Lower leg skin (tissue), 4 donors: ENCODE measurements at regions not wholly inside any gene's neighbourhood (a gene's known extent, or its start where the extent isn't known, plus 50 kb on each side); places are given as distances from the start of the nearest gene placed in this dataset.

Source experiments
- DNase-seq, 2 donors: peaks; one replicate each; pipeline ENCODE4 v3.0.0-alpha.2; 2019; ENCODE audit warnings: low spot score in 2 of 2
- H3K4me3 ChIP-seq: fragments of 200-600 bp; sonication (generic); 2 replicates; pipeline ENCODE4 v1.5.1; 2017; ENCODE audit warnings: mild to moderate bottlenecking, low read depth; ENCODE audit not compliant: poor library complexity, severe bottlenecking
- POLR2A ChIP-seq, 2 donors: fragments of 450-650 bp; IDR thresholded peaks; one replicate each; pipeline ENCODE4 v1.6.1; 2016 to 2017; ENCODE audit warnings: antibody characterized with exemption in 2 of 2, mild to moderate bottlenecking in 1 of 2, moderate library complexity in 1 of 2
- WGBS, 2 donors: methylation state at CpG; one replicate each; pipeline ENCODE4 v1.1.5; 2018; 5-methylcytosine and 5-hydroxymethylcytosine counted together
- intact Hi-C: fragments of 100-400 bp; cut with DNase I; formaldehyde crosslinking; loops from one replicate; pipeline ENCODE4 v1.15.0; 2023; ENCODE audit warnings: low total_unique reads
- TF ChIP-seq, protein P1 (sequence below), 3 donors: fragments of 450-650 bp; IDR thresholded peaks; one replicate each; pipeline ENCODE4 v1.5.1; 2016; ENCODE audit warnings: antibody characterized with exemption in 3 of 3, mild to moderate bottlenecking in 3 of 3, moderate library complexity in 2 of 3

DNA sequence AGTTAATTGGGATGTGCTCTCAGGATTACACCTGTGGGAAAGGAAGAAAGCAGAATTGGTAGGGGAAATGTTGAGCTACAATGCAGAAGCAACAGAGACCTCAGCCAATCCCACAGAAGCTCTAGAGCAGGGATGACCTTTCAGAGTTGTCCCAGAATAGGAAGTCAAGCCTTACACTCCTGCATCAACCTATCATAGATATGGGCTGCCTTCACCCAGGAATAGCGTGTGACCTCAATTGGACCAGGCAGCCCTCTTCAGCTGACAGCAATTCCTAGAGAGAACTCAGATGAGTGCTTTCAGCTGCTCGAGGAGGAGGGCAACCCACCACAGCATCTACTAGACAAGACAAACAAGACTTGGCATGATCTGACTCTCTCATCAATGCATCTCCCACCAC, 189.7 kb downstream of the TMEM132E start:
- DNase-seq, result peak in 1 of 2 donors; percentile 26
- H3K4me3 ChIP-seq, result no peak overlapping the region
- 66 to 76% methylated on average over 2 of the region's 2 CpGs for WGBS, 2 donors
- intact Hi-C loops, result no loop called here
- no peak for TF ChIP-seq POLR2A (IDR thresholded peaks at IDR 0.05)
- TF ChIP-seq, protein P1, sequence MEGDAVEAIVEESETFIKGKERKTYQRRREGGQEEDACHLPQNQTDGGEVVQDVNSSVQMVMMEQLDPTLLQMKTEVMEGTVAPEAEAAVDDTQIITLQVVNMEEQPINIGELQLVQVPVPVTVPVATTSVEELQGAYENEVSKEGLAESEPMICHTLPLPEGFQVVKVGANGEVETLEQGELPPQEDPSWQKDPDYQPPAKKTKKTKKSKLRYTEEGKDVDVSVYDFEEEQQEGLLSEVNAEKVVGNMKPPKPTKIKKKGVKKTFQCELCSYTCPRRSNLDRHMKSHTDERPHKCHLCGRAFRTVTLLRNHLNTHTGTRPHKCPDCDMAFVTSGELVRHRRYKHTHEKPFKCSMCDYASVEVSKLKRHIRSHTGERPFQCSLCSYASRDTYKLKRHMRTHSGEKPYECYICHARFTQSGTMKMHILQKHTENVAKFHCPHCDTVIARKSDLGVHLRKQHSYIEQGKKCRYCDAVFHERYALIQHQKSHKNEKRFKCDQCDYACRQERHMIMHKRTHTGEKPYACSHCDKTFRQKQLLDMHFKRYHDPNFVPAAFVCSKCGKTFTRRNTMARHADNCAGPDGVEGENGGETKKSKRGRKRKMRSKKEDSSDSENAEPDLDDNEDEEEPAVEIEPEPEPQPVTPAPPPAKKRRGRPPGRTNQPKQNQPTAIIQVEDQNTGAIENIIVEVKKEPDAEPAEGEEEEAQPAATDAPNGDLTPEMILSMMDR (IDR thresholded peaks at IDR 0.05), result no peak

DNA sequence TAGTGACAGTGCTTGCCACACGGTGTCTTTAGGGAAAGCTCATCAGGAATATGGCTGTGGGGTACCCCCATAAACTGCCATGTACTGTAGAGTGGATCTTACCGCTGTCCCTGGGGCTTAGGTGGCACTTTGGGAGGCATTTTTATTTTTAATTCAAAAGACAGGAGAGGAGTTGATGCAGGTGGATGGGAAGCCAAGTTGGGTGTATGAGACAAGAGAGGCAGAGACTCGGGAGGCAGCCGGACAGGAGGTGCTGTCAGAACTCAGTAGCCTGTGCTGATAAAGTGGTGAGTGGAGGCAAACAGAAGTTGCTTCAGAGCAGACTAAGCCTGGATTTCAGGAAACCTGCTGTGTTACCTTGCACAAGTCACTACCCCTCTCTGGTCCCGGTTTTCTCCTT, 185.9 kb downstream of the TMEM132E start:
- TF ChIP-seq, protein P1 (IDR thresholded peaks at IDR 0.05), result no peak
- no peak for TF ChIP-seq POLR2A (IDR thresholded peaks at IDR 0.05)
- intact Hi-C loops, result no loop called here

DNA sequence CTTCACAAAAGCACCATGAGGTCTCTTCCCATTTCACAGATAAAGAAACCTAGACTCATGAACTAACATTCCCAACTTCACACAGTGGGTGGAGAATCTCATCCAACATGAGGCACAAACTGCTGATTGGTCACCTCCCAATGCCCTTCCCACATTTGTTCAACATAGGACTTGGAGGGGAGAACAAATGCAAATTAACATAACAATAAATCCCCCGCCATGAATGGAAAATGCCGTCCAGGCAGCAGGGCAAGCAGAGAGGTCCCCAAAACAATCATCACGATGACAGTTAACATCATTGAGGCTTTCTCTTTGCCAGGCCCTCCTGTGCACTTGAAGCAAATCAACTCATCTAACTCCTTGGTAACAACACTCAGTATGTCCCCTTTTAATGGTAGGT, 185.3 kb downstream of the TMEM132E start:
- H3K4me3 ChIP-seq, result no peak overlapping the region
- peak in 1 of 2 donors; percentile 28 for DNase-seq
- TF ChIP-seq, protein P1 (IDR thresholded peaks at IDR 0.05), result no peak
- TF ChIP-seq POLR2A (IDR thresholded peaks at IDR 0.05), result no peak
- intact Hi-C loops, result no loop called here
- WGBS, 2 donors, result 64 to 66% methylated on average over 3 of the region's 3 CpGs

More for the DNA sequence above, 185.9 kb downstream of the TMEM132E start:
- peak in 1 of 2 donors; percentile 71 for DNase-seq
- no peak overlapping the region for H3K4me3 ChIP-seq
- 86% methylated on average over 5 of the region's 5 CpGs for WGBS, 2 donors

DNA sequence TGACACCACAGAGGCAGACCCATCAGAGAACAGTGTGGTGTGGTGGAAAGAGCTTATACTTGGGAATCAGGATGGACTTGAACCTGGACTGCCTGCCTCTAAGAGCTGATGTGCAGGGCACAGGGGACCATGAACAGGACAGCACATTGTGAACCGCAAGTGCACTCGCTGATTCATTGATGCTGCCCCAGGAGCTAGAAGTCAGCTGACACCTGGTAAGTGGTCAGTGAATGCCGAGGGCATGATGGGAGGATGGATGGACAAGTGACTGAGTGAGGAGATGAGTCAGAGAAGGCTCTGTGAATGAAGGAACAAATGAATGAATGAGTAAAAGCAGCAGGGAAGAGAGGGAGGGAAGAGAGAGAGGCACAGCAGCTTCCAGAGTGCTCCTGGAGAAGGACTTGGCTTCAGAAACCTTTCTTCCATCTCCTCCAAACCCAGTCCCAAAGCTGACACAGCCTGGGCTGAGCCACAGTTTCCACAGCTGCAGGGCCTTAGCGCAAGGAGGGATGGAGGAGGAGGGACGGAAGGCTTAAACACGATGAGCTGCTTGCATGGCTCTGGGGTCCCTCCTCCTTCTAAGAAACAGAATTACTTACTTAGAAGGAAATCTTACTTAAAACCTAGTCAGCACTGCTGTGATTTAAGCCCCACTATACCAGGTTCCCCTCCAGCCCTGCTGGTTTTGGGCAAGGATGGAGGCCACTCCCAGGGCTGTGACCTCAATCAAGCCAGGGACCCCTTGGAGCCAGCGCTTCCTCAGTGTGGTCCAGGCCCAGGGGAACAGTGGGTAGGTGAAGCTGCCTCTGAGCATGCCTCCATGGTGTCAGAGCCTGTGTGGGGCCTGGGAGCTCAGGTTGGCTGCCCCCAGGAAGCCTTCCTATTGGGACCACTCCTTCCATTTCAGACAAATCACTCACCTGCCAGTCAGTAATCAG, 184.6 kb downstream of the TMEM132E start:
- WGBS, 2 donors, result 68 to 72% methylated on average over 7 of the region's 7 CpGs
- intact Hi-C loops, result no loop called here
- TF ChIP-seq POLR2A (IDR thresholded peaks at IDR 0.05), result no peak
- no peak overlapping the region for H3K4me3 ChIP-seq
- peak in 1 of 2 donors; percentile 76 for DNase-seq

DNA sequence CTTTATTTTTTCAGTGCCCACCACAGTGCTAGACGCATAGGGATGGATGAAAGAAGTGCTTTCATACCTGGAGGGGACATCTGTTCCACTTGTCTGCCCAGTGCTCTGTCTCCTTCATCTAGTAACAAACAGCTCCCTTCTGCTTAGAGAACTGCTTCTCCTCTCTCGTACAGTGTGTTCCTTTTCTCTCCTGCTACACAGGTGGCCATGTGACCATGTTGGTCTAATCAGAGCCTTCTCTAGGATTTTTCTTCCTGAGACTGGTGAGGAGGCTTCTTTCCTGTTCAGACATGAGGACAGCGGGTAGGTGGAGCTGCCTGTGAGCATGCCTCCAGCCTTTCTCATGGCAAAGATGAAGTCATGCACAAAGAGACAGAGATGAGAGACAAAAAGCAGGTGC, 182.7 kb downstream of the TMEM132E start:
- 52 to 55% methylated on average over 3 of the region's 3 CpGs for WGBS, 2 donors
- TF ChIP-seq POLR2A (IDR thresholded peaks at IDR 0.05), result no peak
- TF ChIP-seq, protein P1 (IDR thresholded peaks at IDR 0.05), result no peak
- intact Hi-C loops, result no loop called here
- peak in 1 of 2 donors; percentile 40 for DNase-seq
- no peak overlapping the region for H3K4me3 ChIP-seq

DNA sequence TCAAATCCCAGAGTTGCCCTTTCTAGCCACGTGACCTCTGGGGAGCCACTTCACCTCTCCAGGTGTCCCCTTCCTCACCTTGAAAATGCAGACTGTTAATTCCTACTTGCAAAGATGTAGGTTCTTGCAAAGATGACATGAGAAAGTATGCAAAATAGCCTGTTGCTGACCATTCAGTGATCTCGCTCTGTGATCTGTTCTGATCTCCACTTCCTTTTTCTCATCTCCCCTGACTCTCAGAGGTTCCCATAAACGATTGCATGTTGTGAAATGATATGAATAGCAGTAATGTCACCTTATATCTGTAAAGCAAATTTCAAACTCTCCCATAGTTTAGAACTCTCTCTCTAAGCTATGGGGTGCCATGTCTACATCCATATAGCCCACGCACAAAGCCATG, 182.3 kb downstream of the TMEM132E start:
- intact Hi-C loops, result no loop called here
- WGBS, 2 donors, result 57 to 72% methylated on average over 4 of the region's 4 CpGs
- H3K4me3 ChIP-seq, result no peak overlapping the region
- DNase-seq, result no peak
- TF ChIP-seq, protein P1 (IDR thresholded peaks at IDR 0.05), result no peak
- no peak for TF ChIP-seq POLR2A (IDR thresholded peaks at IDR 0.05)
